GM12875 (cell line): ENCODE measurements at regions not wholly inside any gene's neighbourhood (a gene's known extent, or its start where the extent isn't known, plus 50 kb on each side); places are given as distances from the start of the nearest gene placed in this dataset.
"Not testable (repeated sequence)": the region's sequence is repeated elsewhere in the genome, so short reads cannot be mapped to it uniquely, and the experiment has no call there.

Source experiments
- H3K4me3 ChIP-seq: one replicate; pipeline ENCODE4 v1.5.1; 2011; ENCODE audit warnings: low read depth, low read length, control low read depth
- TF ChIP-seq, protein P1 (sequence below): IDR thresholded peaks from 2 replicates; pipeline ENCODE4 v1.5.1; 2011; ENCODE audit warnings: low read depth, mild to moderate bottlenecking, control low read depth, inconsistent platforms, low read length, moderate library complexity, borderline replicate concordance; ENCODE audit not compliant: insufficient read depth

GRCh38 chr7:142438235-142438922 lies 180.5 kb upstream of the PRSS58 start:
- no peak overlapping the region for H3K4me3 ChIP-seq
- TF ChIP-seq, protein P1, sequence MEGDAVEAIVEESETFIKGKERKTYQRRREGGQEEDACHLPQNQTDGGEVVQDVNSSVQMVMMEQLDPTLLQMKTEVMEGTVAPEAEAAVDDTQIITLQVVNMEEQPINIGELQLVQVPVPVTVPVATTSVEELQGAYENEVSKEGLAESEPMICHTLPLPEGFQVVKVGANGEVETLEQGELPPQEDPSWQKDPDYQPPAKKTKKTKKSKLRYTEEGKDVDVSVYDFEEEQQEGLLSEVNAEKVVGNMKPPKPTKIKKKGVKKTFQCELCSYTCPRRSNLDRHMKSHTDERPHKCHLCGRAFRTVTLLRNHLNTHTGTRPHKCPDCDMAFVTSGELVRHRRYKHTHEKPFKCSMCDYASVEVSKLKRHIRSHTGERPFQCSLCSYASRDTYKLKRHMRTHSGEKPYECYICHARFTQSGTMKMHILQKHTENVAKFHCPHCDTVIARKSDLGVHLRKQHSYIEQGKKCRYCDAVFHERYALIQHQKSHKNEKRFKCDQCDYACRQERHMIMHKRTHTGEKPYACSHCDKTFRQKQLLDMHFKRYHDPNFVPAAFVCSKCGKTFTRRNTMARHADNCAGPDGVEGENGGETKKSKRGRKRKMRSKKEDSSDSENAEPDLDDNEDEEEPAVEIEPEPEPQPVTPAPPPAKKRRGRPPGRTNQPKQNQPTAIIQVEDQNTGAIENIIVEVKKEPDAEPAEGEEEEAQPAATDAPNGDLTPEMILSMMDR, result peak; percentile 87

GRCh38 chr7:142437741-142438140 lies 179.9 kb upstream of the PRSS58 start:
- TF ChIP-seq, protein P1, result no peak
- no peak overlapping the region for H3K4me3 ChIP-seq

GRCh38 chr7:142436601-142437000 lies 178.7 kb upstream of the PRSS58 start:
- TF ChIP-seq, protein P1, result no peak
- H3K4me3 ChIP-seq, result no peak overlapping the region

- H3K4me3 ChIP-seq, result not testable (repeated sequence)
Observed at GRCh38 chr7:142435606-142436005, 177.7 kb upstream of the PRSS58 start.

- TF ChIP-seq, protein P1, result no peak
- no peak overlapping the region for H3K4me3 ChIP-seq
Observed at GRCh38 chr7:142434666-142435167, 176.9 kb upstream of the PRSS58 start.

GRCh38 chr7:142434133-142434532 lies 176.3 kb upstream of the PRSS58 start:
- not testable (repeated sequence) for H3K4me3 ChIP-seq

DNA sequence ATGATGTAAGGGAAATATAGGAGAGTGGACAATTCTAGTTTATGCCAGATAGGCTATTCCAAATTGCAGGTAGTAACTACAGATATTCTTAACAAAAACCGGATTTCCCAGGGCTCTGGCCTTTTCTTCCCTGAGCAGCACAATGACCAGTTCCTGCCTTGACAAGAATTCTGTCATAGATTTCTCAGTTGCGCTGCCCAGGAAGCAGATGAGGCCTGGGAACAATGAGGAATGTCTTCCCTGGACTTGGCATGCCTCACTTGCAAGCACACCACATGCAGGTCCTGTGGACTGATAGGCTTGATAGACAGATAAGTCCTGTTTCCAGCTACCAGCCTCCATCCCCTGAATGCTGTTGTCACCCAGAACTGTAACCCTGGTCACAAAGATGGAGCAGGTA lies 174.5 kb upstream of the PRSS58 start:
- no peak overlapping the region for H3K4me3 ChIP-seq
- TF ChIP-seq, protein P1, result no peak

DNA sequence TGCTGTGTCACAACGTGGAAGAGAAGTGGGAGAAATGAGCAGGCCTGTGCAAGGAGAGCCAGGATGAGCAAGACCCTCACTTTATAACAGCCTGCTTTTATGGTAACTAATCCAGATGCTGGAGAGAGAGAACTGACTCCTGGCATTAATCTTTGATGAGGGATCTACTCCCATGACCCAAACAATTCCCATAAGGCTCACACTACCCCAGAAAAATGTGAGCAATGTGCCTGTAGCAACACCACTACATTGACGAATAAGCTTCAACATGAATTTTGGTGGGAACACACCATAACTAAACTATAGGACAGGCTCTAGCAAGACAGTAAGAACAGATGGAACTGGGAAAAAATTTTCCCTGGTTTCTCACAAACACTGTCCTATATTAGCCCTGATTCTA lies 173.6 kb upstream of the PRSS58 start:
- TF ChIP-seq, protein P1, result no peak
- no peak overlapping the region for H3K4me3 ChIP-seq
